Right ventricle myocardium inferior (tissue), 1 donor: ENCODE measurements at regions not wholly inside any gene's neighbourhood (a gene's known extent, or its start where the extent isn't known, plus 50 kb on each side); places are given as distances from the start of the nearest gene placed in this dataset.
"Not testable (repeated sequence)": the region's sequence is repeated elsewhere in the genome, so short reads cannot be mapped to it uniquely, and the experiment has no call there.

ENCODE experiments used
- ATAC-seq: fragments of 200-7000 bp; cut with Tn5 transposase; one replicate; pipeline ENCODE4 v1.9.1; 2020; ENCODE audit warnings: mild to moderate bottlenecking, moderate library complexity
- DNase-seq: peaks from one replicate; pipeline ENCODE4 v3.0.0; 2021; ENCODE audit errors: missing footprints
- intact Hi-C: fragments of 100-400 bp; cut with DNase I; formaldehyde crosslinking; loops from one replicate; pipeline ENCODE4 v1.11.0; 2022
- donor health status: DM: no; HTN: yes; CAD: no; lungs with severe emphysema.

DNA sequence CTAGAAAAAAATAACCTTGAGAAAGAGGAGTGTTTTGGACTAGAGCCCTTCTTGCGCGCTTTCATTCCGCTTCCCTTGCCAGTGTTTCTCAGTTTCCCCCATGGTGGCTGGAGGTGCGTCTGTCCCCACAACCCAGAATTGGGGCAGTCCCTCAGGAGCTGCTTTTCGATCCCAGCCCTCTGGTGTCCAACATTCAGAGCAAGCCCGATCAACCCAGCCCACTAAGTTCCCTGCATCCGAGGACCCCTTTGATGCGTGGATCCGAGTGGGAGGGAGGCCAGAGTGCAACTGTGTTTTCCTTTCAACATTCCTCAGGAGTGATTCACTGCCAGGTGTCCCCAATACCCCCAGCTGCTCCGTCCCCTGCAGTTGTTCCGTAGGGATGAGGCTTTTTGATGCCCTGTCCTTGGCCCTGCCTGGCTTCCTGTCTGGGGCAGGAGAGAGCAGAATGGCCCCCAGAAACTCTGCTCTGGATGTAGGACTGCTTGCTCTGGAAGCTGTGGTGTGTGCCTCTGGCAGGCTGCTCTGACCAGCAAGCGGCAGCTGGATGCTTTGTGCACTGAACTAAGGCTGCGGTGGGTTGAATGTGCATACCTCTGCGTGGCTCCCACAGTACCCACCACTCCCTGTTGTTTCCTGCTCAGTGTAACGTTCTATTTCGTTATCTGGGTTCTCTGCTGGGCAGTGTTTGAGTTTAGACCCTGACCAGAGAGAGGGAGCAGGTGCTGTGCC lies 117.5 kb downstream of the BOD1 start:
- ATAC-seq (peak; percentile 14), DNase-seq (no peak)
- intact Hi-C loops: loop anchor here (5.0 to 10.0 kb wide), 4 partner anchors 38 to 204 kb away; no protein-coding TSS in a partner anchor

GRCh38 chr5:173498286-173498685 lies 118.2 kb downstream of the BOD1 start:
- ATAC-seq: peak; percentile 26
- no peak for DNase-seq
- intact Hi-C loops: loop anchor here (5.0 to 10.0 kb wide), 4 partner anchors 39 to 203 kb away; no protein-coding TSS in a partner anchor

- no peak for ATAC-seq
- DNase-seq: no peak
- intact Hi-C loops: loop anchor here (5.0 to 10.0 kb wide), 4 partner anchors 40 to 203 kb away; no protein-coding TSS in a partner anchor
Measured at GRCh38 chr5:173497685-173498084, 118.8 kb downstream of the BOD1 start.

DNA sequence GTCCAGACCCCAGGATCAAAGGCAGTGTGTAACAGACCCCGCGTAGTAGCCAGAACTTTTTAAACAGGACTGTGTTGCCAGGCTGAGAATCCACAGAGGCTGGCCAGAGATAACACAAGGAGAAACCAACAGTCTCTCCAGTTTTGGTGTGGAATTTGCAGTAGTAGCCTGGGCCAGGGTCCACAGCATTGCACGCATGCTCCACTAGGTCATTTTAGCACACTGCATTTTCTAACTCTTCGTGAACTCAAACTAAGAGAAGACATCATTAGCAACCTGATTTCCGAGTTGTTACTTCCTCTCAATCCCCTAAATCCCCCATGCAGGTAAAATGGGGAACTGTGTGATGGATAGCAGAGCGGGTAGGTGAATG lies 119.6 kb downstream of the BOD1 start:
- ATAC-seq: no peak
- no peak for DNase-seq
- intact Hi-C loops: loop anchor here (5.0 to 10.0 kb wide), 4 partner anchors 40 to 202 kb away; no protein-coding TSS in a partner anchor

DNA sequence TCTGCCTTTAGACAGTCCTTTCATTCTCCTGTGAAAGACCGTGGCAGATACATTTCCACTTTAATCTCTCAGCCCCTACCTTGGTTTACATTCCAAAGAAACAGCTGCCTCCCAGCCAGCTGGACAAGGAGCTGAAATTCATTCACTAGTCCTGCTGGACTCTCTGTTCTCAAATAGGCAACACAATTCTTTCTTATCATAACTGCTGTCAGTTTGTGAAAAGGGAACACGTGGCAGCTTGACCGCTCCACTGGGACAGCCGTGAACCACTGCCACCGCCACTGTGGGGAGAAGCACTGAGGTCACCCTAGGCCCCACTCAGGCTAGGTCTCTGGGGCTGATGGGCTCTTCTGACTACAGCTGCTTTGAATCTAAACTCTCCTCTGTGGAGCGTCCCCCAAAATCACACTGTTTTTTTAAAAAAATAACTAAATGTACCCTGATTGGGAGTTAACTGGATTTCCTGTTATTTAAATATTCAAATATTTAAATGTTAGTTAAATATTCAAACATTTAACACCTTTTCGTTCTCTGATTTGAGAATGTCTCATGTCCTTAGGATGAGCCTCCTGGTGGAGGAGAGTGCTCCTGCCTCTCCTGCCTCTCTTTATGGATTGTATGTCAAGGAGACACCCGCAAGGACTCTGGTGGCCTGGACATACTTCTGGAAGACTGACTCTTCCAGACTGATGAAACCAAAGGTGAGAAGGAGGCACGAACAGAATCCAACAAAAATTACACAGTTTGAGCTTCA lies 120.1 kb downstream of the BOD1 start:
- peak; percentile 76 for DNase-seq
- ATAC-seq: peak; percentile 77
- intact Hi-C loops: loop anchor here (5.0 to 10.0 kb wide), 4 partner anchors 39 to 202 kb away; no protein-coding TSS in a partner anchor

DNA sequence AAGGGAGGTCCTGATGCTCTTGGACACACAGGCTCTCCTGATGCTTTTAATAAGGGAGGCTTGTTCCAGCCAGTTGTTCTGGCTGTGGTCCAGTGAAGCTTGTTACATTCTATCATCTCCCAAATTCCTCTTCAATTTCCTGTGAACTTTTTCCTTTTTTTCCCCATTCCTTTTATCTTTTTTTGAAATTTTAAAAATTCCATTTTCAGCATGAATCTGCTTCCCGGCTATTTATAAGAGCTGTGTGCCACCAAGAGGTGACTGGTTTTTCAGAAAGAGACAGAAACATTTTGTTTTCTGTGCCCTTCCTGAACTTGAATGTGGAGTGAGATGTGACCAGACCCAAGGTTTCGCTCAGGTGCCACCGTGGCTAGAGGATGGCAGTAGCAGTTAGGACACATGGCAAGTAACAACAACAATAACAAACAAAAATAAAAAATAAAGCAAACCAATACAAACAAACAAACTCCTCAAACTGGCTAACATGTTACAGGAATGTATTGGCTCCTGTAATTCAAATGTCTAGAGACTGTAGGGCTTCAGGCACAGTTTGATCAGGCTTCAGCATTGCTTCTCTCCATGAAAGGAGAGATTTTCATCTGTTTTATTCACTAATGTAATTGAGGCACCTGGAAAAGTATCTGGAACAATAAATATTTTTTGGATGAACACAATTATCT lies 121.1 kb downstream of the BOD1 start:
- ATAC-seq: no peak
- intact Hi-C loops: loop anchor here (2.0 to 10.0 kb wide), 5 partner anchors 23 to 201 kb away; no protein-coding TSS in a partner anchor
- DNase-seq: no peak

DNA sequence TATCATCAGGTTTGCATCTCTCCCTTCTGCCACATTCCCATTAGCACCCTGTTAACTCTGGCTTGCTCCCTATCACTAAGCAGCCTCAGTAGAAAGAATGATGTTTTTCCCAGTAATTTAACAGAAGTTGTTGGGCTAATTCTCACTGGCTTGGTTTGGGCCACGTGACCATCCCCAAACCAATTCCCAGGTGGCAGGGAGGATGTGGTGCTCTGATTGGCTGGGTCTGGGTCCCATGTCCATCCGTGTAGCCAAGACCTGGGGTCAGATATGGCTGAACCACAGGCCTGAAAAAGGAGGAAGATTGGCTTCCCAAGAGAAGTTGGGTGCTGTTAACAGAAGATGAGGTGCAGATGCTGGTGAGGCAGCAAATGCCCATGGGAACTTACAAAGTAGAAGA lies 122.0 kb downstream of the BOD1 start:
- intact Hi-C loops: loop anchor here (2.0 to 10.0 kb wide), 2 partner anchors 22 to 200 kb away; no protein-coding TSS in a partner anchor

DNA sequence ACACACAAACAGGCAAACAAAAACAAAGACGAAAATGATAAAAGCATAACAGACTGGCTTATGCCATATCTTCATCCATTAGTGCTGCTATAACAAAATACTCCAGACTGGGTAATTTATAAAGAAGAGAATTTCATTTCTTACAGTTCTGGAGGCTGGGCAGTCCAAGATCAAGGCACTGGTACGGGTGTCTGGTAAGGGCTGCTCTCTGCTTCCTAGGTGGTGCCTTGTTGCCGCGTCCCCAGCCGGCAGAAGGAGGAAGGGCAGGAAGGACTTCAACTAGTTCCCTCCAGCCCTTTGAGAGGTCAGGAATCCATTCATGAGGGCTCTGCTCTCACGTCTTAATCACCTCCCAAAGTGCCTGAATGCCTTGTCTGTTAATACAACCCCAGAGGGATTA lies 122.6 kb downstream of the BOD1 start:
- ATAC-seq: no peak
- DNase-seq: no peak
- intact Hi-C loops: loop anchor here (2.0 to 10.0 kb wide), 2 partner anchors 21 to 199 kb away; no protein-coding TSS in a partner anchor

More for the DNA sequence above, 122.0 kb downstream of the BOD1 start:
- ATAC-seq (no peak), DNase-seq (no peak)

GRCh38 chr5:173493040-173493439 lies 123.4 kb downstream of the BOD1 start:
- intact Hi-C loops: loop anchor here (10.0 kb wide), 1 partner anchor 198 kb away; no protein-coding TSS in a partner anchor
- DNase-seq: no peak
- ATAC-seq: no peak

- DNase-seq (no peak), ATAC-seq (no peak)
- intact Hi-C loops: loop anchor here (10.0 kb wide), 1 partner anchor 196 kb away; no protein-coding TSS in a partner anchor
Measured at GRCh38 chr5:173490681-173491080, 125.8 kb downstream of the BOD1 start.

- ATAC-seq (no peak), DNase-seq (no peak)
- intact Hi-C loops: no loop called here
Measured at GRCh38 chr5:173488144-173488543, 128.3 kb downstream of the BOD1 start.

DNA sequence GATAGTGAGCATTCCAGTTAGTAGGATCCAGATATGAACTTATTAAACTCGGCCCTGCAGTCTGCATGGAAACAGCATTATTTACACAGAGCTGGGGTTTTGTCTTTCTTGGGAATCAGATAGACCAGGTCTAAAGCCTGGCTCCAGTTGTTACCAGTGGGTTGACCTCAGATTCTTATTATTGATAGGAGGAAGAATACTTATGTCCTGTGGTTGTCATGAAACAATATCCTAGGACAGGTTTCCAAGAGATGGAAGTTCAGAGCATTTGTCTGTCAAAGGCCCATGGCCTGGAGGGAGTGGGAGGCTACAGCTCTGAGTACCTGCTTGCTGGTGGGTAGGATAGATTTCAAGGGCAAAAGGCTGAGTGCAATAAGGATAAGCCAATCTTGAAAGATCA lies 129.2 kb downstream of the BOD1 start:
- no peak for ATAC-seq
- no peak for DNase-seq

DNA sequence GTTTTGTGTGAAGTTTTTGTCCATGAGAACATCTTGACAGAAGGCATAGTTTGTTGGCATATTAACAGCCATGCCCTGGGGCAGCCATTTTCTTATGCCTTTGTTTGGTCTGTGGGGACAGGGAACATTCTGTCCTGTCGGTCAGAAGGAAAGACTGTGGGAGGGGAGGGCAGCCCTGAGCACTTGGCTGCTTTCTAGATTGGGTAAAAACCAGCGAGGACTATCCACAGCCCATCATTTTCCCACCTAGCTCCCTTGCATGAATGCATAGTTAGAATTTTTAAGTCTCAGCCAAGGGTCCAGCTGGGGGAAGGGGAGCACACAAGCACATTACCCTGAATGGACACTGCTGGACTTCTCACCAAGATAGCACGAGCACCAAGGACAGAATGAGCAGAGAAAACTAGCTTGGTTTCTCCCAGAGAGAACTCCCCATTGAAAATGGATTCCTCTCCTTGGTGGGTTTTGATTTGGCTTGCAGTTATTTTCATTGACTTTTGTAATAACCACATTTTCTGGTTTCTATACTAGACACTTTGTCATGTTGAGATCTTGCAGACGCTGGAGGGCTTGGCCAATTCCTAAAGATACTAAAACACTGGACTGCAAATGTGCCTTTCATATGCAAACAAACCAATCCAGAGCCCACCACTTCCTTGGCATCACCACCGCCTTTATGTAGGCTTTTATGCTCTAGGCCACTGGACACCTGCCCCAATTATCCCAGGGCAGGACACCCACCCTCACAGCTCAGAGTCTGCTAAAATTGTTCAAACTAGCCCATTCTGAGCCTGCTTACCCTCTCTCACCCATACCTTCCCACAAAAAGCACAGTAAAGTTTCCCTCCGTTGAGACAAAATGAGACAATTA lies 129.9 kb downstream of the BOD1 start:
- intact Hi-C loops: no loop called here
- ATAC-seq: no peak
- DNase-seq: no peak

More for the DNA sequence above, 129.2 kb downstream of the BOD1 start:
- intact Hi-C loops: no loop called here

DNA sequence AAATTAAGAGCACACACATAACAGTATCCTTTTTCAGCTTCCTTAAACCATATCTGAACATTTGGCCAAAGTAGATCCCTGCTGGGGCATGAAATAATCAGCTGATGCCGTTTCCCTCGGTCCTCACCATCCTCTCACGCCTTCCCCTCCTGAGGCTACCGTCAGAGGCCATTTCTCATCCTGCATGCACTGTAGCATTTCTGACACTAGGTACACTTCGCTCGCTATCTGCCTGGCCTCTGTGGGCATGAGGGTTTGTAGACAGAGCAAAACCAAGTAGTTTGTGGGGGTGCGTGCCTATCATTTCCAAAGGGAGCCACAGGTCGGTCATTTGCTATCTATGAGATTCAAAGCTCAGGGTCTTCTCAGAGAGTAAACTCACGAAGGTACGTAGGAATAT lies 131.9 kb downstream of the BOD1 start:
- DNase-seq (no peak), ATAC-seq (no peak)
- intact Hi-C loops: no loop called here

DNA sequence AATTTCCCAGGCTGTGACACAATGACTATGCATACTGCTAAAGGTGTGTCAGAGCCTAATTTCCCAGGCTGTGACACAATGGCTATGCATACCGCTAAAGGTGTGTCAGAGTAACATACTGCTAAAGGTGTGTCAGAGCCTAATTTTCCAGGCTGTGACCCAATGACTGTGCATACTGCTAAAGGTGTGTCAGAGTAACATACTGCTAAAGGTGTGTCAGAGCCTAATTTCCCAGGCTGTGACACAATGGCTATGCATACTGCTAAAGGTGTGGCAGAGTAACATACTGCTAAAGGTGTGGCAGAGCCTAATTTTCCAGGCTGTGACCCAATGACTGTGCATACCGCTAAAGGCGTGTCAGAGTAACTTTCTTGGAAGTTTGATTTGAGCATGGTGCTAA lies 132.9 kb downstream of the BOD1 start:
- DNase-seq, ATAC-seq, intact Hi-C loops: not testable (repeated sequence)

DNA sequence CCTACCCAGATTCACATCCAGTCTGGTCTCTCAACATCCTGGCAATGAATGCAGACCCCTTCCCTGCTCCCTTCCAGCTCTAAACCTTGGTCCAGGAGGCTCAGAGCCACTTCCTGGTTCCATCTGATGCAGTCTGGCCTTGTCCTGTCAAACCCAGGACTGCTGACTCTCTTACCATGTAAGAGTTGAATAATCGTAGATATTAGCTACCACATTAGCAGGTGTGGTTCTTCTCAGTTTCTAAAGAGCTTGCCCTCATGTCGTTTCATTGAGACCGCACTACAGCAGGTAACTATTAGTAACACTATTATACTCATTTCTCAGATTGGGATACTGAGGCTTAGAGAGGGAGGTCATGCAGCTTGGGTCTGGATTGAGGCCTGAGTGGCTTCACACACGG lies 133.3 kb downstream of the BOD1 start:
- ATAC-seq (no peak), DNase-seq (no peak)
- intact Hi-C loops: no loop called here

DNA sequence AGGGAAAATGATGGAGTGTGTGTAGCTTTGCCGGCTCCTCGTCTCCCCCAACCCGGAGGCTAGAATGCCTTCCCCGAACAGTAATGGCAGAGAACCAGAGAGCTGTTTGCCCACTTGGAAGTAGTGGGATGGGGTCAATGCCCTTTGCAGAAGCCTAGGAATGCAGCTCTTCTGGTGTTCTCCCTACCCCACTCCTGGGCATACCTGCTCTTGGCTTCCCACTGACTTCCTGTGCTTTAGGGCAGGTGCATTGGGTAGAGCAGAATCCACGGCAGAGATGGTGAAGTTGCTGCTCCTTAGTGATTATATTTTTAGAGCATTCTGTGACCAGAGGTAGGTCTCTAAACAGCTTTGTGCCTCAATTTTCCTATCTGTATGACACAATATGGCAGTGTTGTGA lies 134.6 kb downstream of the BOD1 start:
- intact Hi-C loops: no loop called here
- DNase-seq: no peak
- no peak for ATAC-seq

DNA sequence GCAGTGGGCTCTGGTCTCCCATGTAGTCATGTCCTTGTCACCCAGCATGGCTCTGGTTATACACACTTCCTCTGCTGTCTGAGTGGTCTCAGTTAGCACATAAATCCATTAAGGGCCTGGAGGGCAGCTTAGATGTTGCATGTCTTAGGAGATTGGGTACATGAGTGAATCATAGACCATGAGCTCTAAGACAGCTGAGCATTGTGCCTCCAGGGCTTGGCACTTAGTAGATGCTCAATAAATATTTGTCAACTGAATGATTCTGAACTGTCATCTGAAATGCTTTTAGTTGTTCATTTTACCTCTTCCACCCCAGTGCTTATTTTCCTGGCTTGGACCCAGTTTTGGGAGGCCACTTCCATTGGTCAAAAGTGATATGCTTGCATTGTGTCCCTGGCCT lies 135.6 kb downstream of the BOD1 start:
- no peak for ATAC-seq
- no peak for DNase-seq
- intact Hi-C loops: no loop called here
